Upper lobe of right lung (tissue), 1 donor: ENCODE measurements at regions not wholly inside any gene's neighbourhood (a gene's known extent, or its start where the extent isn't known, plus 50 kb on each side); places are given as distances from the start of the nearest gene placed in this dataset.

Source experiments
- ATAC-seq: fragments of 200-7000 bp; cut with Tn5 transposase; one replicate; pipeline ENCODE4 v1.9.1; 2020; ENCODE audit warnings: mild to moderate bottlenecking, moderate library complexity
- DNase-seq: peaks from one replicate; pipeline ENCODE4 v3.0.0-alpha.2; 2020
- H3K27ac ChIP-seq: fragments of 200-600 bp; one replicate; pipeline ENCODE4 v1.8.0; 2022
- H3K27me3 ChIP-seq: fragments of 200-600 bp; one replicate; pipeline ENCODE4 v1.8.0; 2022; ENCODE audit warnings: mild to moderate bottlenecking
- H3K36me3 ChIP-seq: fragments of 200-600 bp; one replicate; pipeline ENCODE4 v1.8.0; 2022
- H3K4me1 ChIP-seq: fragments of 200-600 bp; one replicate; pipeline ENCODE4 v1.8.0; 2022
- H3K4me3 ChIP-seq: fragments of 200-600 bp; one replicate; pipeline ENCODE4 v1.8.0; 2022; ENCODE audit warnings: mild to moderate bottlenecking
- H3K9me3 ChIP-seq: fragments of 200-600 bp; one replicate; pipeline ENCODE4 v1.8.0; 2022
- CTCF ChIP-seq: fragments of 200-600 bp; IDR thresholded peaks from one replicate; pipeline ENCODE4 v1.8.0; 2022; ENCODE audit warnings: antibody characterized with exemption
- intact Hi-C: fragments of 100-400 bp; cut with DNase I; formaldehyde crosslinking; loops from one replicate; pipeline ENCODE4 v1.11.0; 2022
- donor health status: DM: no; HTN: yes; CAD: no; lungs with severe emphysema.

GRCh38 chr3:117696851-117697407 is 987.4 kb downstream of the TUSC7 start:
- no peak overlapping the region for H3K4me3 ChIP-seq
- ATAC-seq (no peak), DNase-seq (no peak)
- H3K27ac ChIP-seq: no peak overlapping the region
- no peaks in the 10 kb centered on the region for H3K9me3 ChIP-seq
- H3K27me3 ChIP-seq: no peaks in the 10 kb centered on the region
- TF ChIP-seq CTCF: no peak
- H3K36me3 ChIP-seq: no peaks in the 10 kb centered on the region
- H3K4me1 ChIP-seq: no peaks in the 10 kb centered on the region
- intact Hi-C loops: no loop called here

DNA sequence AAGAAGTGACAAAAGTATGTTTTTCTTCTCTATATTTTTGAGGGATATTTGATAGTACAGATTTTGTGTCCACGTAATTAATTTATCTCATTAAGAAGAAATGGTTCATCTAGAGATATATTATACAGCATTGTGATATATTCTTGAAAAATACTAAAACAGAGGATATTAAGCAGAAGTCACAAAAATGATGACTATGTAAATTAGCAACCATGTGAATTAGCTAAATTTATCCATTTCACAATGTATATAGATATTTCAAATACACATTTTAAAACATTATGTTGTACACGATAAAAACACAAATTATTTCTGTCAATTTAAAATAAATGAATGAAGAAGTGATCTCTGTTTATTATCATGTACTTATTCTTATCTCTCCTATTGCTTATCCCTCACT is 989.5 kb downstream of the TUSC7 start:
- TF ChIP-seq CTCF: no peak
- ATAC-seq: no peak

GRCh38 chr3:117700573-117701360 is 991.2 kb downstream of the TUSC7 start:
- intact Hi-C loops: no loop called here
- ATAC-seq: no peak

More for the DNA sequence above, 989.5 kb downstream of the TUSC7 start:
- no peaks in the 10 kb centered on the region for H3K4me1 ChIP-seq
- H3K27ac ChIP-seq: no peak overlapping the region
- H3K36me3 ChIP-seq: no peaks in the 10 kb centered on the region
- H3K27me3 ChIP-seq: no peaks in the 10 kb centered on the region
- intact Hi-C loops: no loop called here
- DNase-seq: no peak
- no peak overlapping the region for H3K4me3 ChIP-seq
- no peaks in the 10 kb centered on the region for H3K9me3 ChIP-seq

GRCh38 chr3:117705011-117705410 is 995.4 kb downstream of the TUSC7 start:
- H3K4me1 ChIP-seq: no peaks in the 10 kb centered on the region
- H3K9me3 ChIP-seq: no peaks in the 10 kb centered on the region
- no peak overlapping the region for H3K4me3 ChIP-seq
- no peak overlapping the region for H3K27ac ChIP-seq
- ATAC-seq (no peak), DNase-seq (no peak)
- no peaks in the 10 kb centered on the region for H3K36me3 ChIP-seq
- no peak for TF ChIP-seq CTCF
- H3K27me3 ChIP-seq: no peaks in the 10 kb centered on the region
- intact Hi-C loops: no loop called here

More at GRCh38 chr3:117700573-117701360, 991.2 kb downstream of the TUSC7 start:
- Histone ChIP-seq H3K36me3 (no peaks in the 10 kb centered on the region), H3K9me3 (no peaks in the 10 kb centered on the region), H3K27me3 (no peaks in the 10 kb centered on the region), H3K4me3 (no peak overlapping the region), H3K4me1 (no peaks in the 10 kb centered on the region), H3K27ac (no peak overlapping the region)
- DNase-seq: no peak
- TF ChIP-seq CTCF: no peak

DNA sequence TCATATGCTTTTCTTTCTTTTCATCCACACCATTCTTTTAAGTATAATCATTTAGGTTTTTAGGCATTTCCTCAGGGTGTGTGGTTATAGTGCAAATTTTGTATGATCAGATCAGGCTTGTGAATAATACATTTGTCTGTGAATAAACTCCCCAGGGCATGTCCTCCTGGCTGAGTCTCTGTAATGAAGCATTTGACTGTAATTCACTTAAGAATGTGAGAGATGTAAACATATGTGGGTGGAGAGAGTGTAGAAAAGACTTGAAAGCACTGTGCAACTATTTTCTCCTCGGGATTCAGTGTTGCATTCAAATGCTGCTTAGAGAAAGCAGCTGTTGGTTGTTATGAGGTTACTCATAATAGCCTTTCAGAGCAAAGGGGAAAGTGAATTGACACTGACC is 996.5 kb downstream of the TUSC7 start:
- no peaks in the 10 kb centered on the region for H3K36me3 ChIP-seq
- H3K4me3 ChIP-seq: no peak overlapping the region
- H3K4me1 ChIP-seq: no peaks in the 10 kb centered on the region
- no peaks in the 10 kb centered on the region for H3K9me3 ChIP-seq
- H3K27ac ChIP-seq: no peak overlapping the region
- no peaks in the 10 kb centered on the region for H3K27me3 ChIP-seq
- intact Hi-C loops: no loop called here
- DNase-seq: no peak
- no peak for ATAC-seq
- no peak for TF ChIP-seq CTCF
